GM19455 (cell line): ENCODE measurements at regions not wholly inside any gene's neighbourhood (a gene's known extent, or its start where the extent isn't known, plus 50 kb on each side); places are given as distances from the start of the nearest gene placed in this dataset.

ENCODE experiments used
- ATAC-seq: cut with Tn5 transposase; IDR thresholded peaks from one replicate; pipeline ENCODE4 v1.9.1; 2021; ENCODE audit not compliant: unreplicated experiment

GRCh38 chr4:152269448-152270191 lies 266.3 kb downstream of the FBXW7 start:
- no peak for ATAC-seq

GRCh38 chr4:152267811-152268210 lies 268.1 kb downstream of the FBXW7 start:
- ATAC-seq, result no peak

- ATAC-seq, result no peak
Measured at GRCh38 chr4:152266831-152267480, 268.9 kb downstream of the FBXW7 start.

- ATAC-seq, result no peak
Measured at GRCh38 chr4:152265149-152265621, 270.7 kb downstream of the FBXW7 start.

- no peak for ATAC-seq
Measured at GRCh38 chr4:152264106-152264505, 271.8 kb downstream of the FBXW7 start.

- ATAC-seq, result no peak
Measured at GRCh38 chr4:152259866-152260265, 276.0 kb downstream of the FBXW7 start.

- ATAC-seq, result no peak
Measured at GRCh38 chr4:152258804-152259708, 276.8 kb downstream of the FBXW7 start.

GRCh38 chr4:152258391-152258790 lies 277.5 kb downstream of the FBXW7 start:
- ATAC-seq, result no peak

GRCh38 chr4:152257601-152258066 lies 278.3 kb downstream of the FBXW7 start:
- no peak for ATAC-seq

GRCh38 chr4:152256996-152257395 lies 278.9 kb downstream of the FBXW7 start:
- no peak for ATAC-seq

- peak; percentile 88 for ATAC-seq
Measured at GRCh38 chr4:152255437-152255836, 280.5 kb downstream of the FBXW7 start.

GRCh38 chr4:152248347-152248746 lies 287.5 kb downstream of the FBXW7 start:
- no peak for ATAC-seq

- no peak for ATAC-seq
Measured at GRCh38 chr4:152247271-152247975, 288.5 kb downstream of the FBXW7 start.

- ATAC-seq, result no peak
Measured at GRCh38 chr4:152246659-152247058, 289.2 kb downstream of the FBXW7 start.

GRCh38 chr4:152245680-152246079 lies 290.2 kb downstream of the FBXW7 start:
- ATAC-seq, result no peak

GRCh38 chr4:152244659-152245058 lies 291.2 kb downstream of the FBXW7 start:
- no peak for ATAC-seq

GRCh38 chr4:152243896-152244595 lies 291.8 kb downstream of the FBXW7 start:
- no peak for ATAC-seq

GRCh38 chr4:152243206-152243605 lies 292.7 kb downstream of the FBXW7 start:
- no peak for ATAC-seq

- ATAC-seq, result no peak
Measured at GRCh38 chr4:152240232-152240631, 295.7 kb downstream of the FBXW7 start.

GRCh38 chr4:152239216-152239615 lies 296.7 kb downstream of the FBXW7 start:
- no peak for ATAC-seq
